ENCODE measurements at regions not wholly inside any gene's neighbourhood (a gene's known extent, or its start where the extent isn't known, plus 50 kb on each side); places are given as distances from the start of the nearest gene placed in this dataset.

- TF ChIP-seq POLR2AphosphoS5 (IDR thresholded peaks at IDR 0.05; ENCODE audit: low read depth, low read length): no peak
- TF ChIP-seq, protein P1, sequence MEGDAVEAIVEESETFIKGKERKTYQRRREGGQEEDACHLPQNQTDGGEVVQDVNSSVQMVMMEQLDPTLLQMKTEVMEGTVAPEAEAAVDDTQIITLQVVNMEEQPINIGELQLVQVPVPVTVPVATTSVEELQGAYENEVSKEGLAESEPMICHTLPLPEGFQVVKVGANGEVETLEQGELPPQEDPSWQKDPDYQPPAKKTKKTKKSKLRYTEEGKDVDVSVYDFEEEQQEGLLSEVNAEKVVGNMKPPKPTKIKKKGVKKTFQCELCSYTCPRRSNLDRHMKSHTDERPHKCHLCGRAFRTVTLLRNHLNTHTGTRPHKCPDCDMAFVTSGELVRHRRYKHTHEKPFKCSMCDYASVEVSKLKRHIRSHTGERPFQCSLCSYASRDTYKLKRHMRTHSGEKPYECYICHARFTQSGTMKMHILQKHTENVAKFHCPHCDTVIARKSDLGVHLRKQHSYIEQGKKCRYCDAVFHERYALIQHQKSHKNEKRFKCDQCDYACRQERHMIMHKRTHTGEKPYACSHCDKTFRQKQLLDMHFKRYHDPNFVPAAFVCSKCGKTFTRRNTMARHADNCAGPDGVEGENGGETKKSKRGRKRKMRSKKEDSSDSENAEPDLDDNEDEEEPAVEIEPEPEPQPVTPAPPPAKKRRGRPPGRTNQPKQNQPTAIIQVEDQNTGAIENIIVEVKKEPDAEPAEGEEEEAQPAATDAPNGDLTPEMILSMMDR (IDR thresholded peaks at IDR 0.05): no peak
- no peak for TF ChIP-seq YY1 (IDR thresholded peaks at IDR 0.05; ENCODE audit: low read depth)
- TF ChIP-seq ELF1 (IDR thresholded peaks at IDR 0.05): no peak
- TF ChIP-seq CHD2 (IDR thresholded peaks at IDR 0.05; ENCODE audit: low read length, partially characterized antibody): no peak
Measured at GRCh38 chr9:89664010-89664409, 59.2 kb downstream of the GADD45G start.

All from SK-N-SH (cell line).